Liver (tissue), 8 donors: ENCODE measurements at regions not wholly inside any gene's neighbourhood (a gene's known extent, or its start where the extent isn't known, plus 50 kb on each side); places are given as distances from the start of the nearest gene placed in this dataset.

Source experiments
- DNase-seq: peaks from one replicate; pipeline ENCODE4 v3.0.0-alpha.2; 2017; ENCODE audit warnings: low spot score
- H3K27ac ChIP-seq, 2 donors: one replicate each; pipeline ENCODE4 v1.7.0; 2013; ENCODE audit warnings: inconsistent platforms in 2 of 2, low read length in 2 of 2, control low read depth in 1 of 2, low read depth in 1 of 2, mild to moderate bottlenecking in 1 of 2
- H3K27me3 ChIP-seq, 4 donors: one replicate each; pipeline versions ENCODE4 v1.6.1 to v1.7.0; 2013; ENCODE audit warnings: low read length in 3 of 4, inconsistent platforms in 1 of 4, mild to moderate bottlenecking in 1 of 4, moderate library complexity in 1 of 4; ENCODE audit not compliant: control insufficient read depth in 4 of 4, insufficient read depth in 4 of 4
- H3K36me3 ChIP-seq, 4 donors: one replicate each; pipeline versions ENCODE4 v1.6.1 to v1.7.0; 2013; ENCODE audit warnings: low read length in 3 of 4, mild to moderate bottlenecking in 3 of 4, low read depth in 1 of 4, moderate library complexity in 1 of 4; ENCODE audit not compliant: control insufficient read depth in 4 of 4, insufficient read depth in 3 of 4
- H3K4me1 ChIP-seq, 4 donors: one replicate each; pipeline versions ENCODE4 v1.6.1 to v1.7.0; 2013; ENCODE audit warnings: low read length in 3 of 4, mild to moderate bottlenecking in 3 of 4, moderate library complexity in 1 of 4; ENCODE audit not compliant: control insufficient read depth in 4 of 4, insufficient read depth in 4 of 4
- H3K4me3 ChIP-seq, 3 donors: one replicate each; pipeline versions ENCODE4 v1.6.1 to v1.7.0; 2013; ENCODE audit warnings: low read length in 3 of 3, control low read depth in 1 of 3, low read depth in 1 of 3, mild to moderate bottlenecking in 1 of 3
- H3K9ac ChIP-seq, 2 donors: one replicate each; pipeline ENCODE4 v1.7.0; 2013; ENCODE audit warnings: low read length in 2 of 2, mild to moderate bottlenecking in 2 of 2, moderate library complexity in 2 of 2, control low read depth in 1 of 2, low read depth in 1 of 2
- H3K9me3 ChIP-seq, 4 donors: one replicate each; pipeline versions ENCODE4 v1.6.1 to v1.7.0; 2013; ENCODE audit warnings: low read length in 3 of 4; ENCODE audit not compliant: control insufficient read depth in 4 of 4
- ATF3 ChIP-seq: IDR thresholded peaks from 2 replicates; pipeline ENCODE4 v1.6.1; 2016; ENCODE audit warnings: antibody characterized with exemption
- EGR1 ChIP-seq, 2 donors: IDR thresholded peaks; 2 replicates each; pipeline ENCODE4 v1.6.1; 2016 to 2018; ENCODE audit warnings: antibody characterized with exemption in 2 of 2, low read depth in 2 of 2
- FOXA1 ChIP-seq: IDR thresholded peaks from 2 replicates; pipeline ENCODE4 v1.6.1; 2016; ENCODE audit warnings: antibody characterized with exemption
- GABPA ChIP-seq, 2 donors: IDR thresholded peaks in 1 of 2; conservative IDR thresholded peaks in 1 of 2; 2 replicates each; pipeline ENCODE4 v1.6.1; 2016; ENCODE audit warnings: antibody characterized with exemption in 2 of 2, mild to moderate bottlenecking in 1 of 2, moderate library complexity in 1 of 2
- HNF4A ChIP-seq, 2 donors: conservative IDR thresholded peaks; 2 replicates each; pipeline ENCODE4 v1.6.1; 2016; ENCODE audit warnings: antibody characterized with exemption in 2 of 2, mild to moderate bottlenecking in 2 of 2
- HNF4G ChIP-seq: IDR thresholded peaks from 2 replicates; pipeline ENCODE4 v1.6.1; 2016; ENCODE audit warnings: antibody characterized with exemption
- JUND ChIP-seq, 2 donors: IDR thresholded peaks; 2 replicates each; pipeline ENCODE4 v1.6.1; 2016; ENCODE audit warnings: antibody characterized with exemption in 2 of 2
- MAX ChIP-seq: IDR thresholded peaks from 2 replicates; pipeline ENCODE4 v1.6.1; 2016; ENCODE audit warnings: antibody characterized with exemption
- NR2F2 ChIP-seq: IDR thresholded peaks from 2 replicates; pipeline ENCODE4 v1.6.1; 2016; ENCODE audit warnings: antibody characterized with exemption
- RAD21 ChIP-seq, 2 donors: IDR thresholded peaks; 2 replicates each; pipeline ENCODE4 v1.6.1; 2016; ENCODE audit warnings: antibody characterized with exemption in 2 of 2, mild to moderate bottlenecking in 2 of 2
- REST ChIP-seq: IDR thresholded peaks from 2 replicates; pipeline ENCODE4 v1.6.1; 2016; ENCODE audit warnings: antibody characterized with exemption, mild to moderate bottlenecking
- RXRA ChIP-seq, 2 donors: IDR thresholded peaks; 2 replicates each; pipeline ENCODE4 v1.6.1; 2017 to 2018; ENCODE audit warnings: antibody characterized with exemption in 2 of 2, mild to moderate bottlenecking in 1 of 2
- SP1 ChIP-seq: IDR thresholded peaks from 2 replicates; pipeline ENCODE4 v1.6.1; 2018; ENCODE audit warnings: antibody characterized with exemption, mild to moderate bottlenecking
- TAF1 ChIP-seq: conservative IDR thresholded peaks from 2 replicates; pipeline ENCODE4 v1.6.1; 2016; ENCODE audit warnings: antibody characterized with exemption, mild to moderate bottlenecking
- YY1 ChIP-seq: IDR thresholded peaks from 2 replicates; pipeline ENCODE4 v1.6.1; 2016; ENCODE audit warnings: antibody characterized with exemption, mild to moderate bottlenecking
- ZBTB33 ChIP-seq: IDR thresholded peaks from 2 replicates; pipeline ENCODE4 v1.6.1; 2016; ENCODE audit warnings: antibody characterized with exemption
- WGBS: extraction: QIAGEN DNeasy Blood & Tissue Kit; methylation state at CpG from one replicate; pipeline ENCODE4 v1.1.7; 2013; 5-methylcytosine and 5-hydroxymethylcytosine counted together
- TF ChIP-seq, protein P1 (sequence below): fragments of 150-350 bp; IDR thresholded peaks from 2 replicates; pipeline ENCODE4 v1.5.1; 2017; ENCODE audit warnings: improper control_type of control experiment, low read depth, low read length; ENCODE audit not compliant: missing input control
- donor health status: healthy.
- donor health status: healthy.
- donor health status: healthy.
- donor health status: healthy.
- donor health status: healthy.

DNA sequence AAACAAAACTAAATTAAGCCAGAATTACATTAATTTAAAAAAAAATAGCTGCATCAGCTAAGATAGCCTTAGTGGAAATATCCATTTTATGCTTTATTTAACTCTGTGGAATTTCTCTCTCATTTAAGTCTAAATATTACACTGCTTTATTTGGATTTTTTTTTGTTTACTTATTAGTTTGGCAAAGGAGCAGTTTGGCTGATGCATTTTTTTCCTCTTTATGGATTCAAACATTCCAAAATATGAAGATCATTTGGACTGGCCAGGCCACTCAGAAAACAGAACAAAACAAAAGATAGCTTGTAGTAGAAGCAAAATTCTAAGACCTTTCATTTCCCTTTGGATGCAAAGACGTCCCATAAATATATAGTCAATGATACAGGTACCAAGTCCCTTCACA is 707.3 kb upstream of the UBE2E2 start:
- peaks cover 0 to under 1% (median 0%) of the 10 kb centered on the region in 4 donors for H3K27me3 ChIP-seq
- WGBS = 13% methylated on average over 1 of the region's 1 CpG
- no peak for DNase-seq
- H3K4me1 ChIP-seq = no peaks in the 10 kb centered on the region
- no peak overlapping the region for H3K9ac ChIP-seq
- no peaks in the 10 kb centered on the region for H3K9me3 ChIP-seq
- TF ChIP-seq REST = no peak
- TF ChIP-seq YY1 = no peak
- no peak for TF ChIP-seq EGR1 (IDR thresholded peaks at IDR 0.05; ENCODE audit: low read depth in 2 of 2)
- TF ChIP-seq GABPA (IDR thresholded peaks at IDR 0.05 in 1 of 2, conservative IDR thresholded peaks at IDR 0.05 in 1 of 2) = no peak
- TF ChIP-seq SP1 = no peak
- TF ChIP-seq RAD21 (IDR thresholded peaks at IDR 0.05) = no peak
- TF ChIP-seq, protein P1, sequence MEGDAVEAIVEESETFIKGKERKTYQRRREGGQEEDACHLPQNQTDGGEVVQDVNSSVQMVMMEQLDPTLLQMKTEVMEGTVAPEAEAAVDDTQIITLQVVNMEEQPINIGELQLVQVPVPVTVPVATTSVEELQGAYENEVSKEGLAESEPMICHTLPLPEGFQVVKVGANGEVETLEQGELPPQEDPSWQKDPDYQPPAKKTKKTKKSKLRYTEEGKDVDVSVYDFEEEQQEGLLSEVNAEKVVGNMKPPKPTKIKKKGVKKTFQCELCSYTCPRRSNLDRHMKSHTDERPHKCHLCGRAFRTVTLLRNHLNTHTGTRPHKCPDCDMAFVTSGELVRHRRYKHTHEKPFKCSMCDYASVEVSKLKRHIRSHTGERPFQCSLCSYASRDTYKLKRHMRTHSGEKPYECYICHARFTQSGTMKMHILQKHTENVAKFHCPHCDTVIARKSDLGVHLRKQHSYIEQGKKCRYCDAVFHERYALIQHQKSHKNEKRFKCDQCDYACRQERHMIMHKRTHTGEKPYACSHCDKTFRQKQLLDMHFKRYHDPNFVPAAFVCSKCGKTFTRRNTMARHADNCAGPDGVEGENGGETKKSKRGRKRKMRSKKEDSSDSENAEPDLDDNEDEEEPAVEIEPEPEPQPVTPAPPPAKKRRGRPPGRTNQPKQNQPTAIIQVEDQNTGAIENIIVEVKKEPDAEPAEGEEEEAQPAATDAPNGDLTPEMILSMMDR = no peak
- no peak for TF ChIP-seq ZBTB33
- TF ChIP-seq RXRA (IDR thresholded peaks at IDR 0.05) = no peak
- no peak for TF ChIP-seq HNF4G
- no peak for TF ChIP-seq TAF1
- TF ChIP-seq HNF4A (conservative IDR thresholded peaks at IDR 0.05) = no peak
- no peak for TF ChIP-seq ATF3
- no peak for TF ChIP-seq NR2F2
- no peak for TF ChIP-seq JUND (IDR thresholded peaks at IDR 0.05)
- TF ChIP-seq FOXA1 = no peak
- no peak for TF ChIP-seq MAX
- H3K36me3 ChIP-seq = no peaks in the 10 kb centered on the region
- no peak overlapping the region for H3K27ac ChIP-seq
- H3K4me3 ChIP-seq = no peak overlapping the region

GRCh38 chr3:22496641-22497040 is 706.5 kb upstream of the UBE2E2 start:
- Histone ChIP-seq H3K27me3 (no peaks in the 10 kb centered on the region), H3K9me3 (no peaks in the 10 kb centered on the region), H3K36me3 (no peaks in the 10 kb centered on the region), H3K9ac (no peak overlapping the region), H3K27ac (no peak overlapping the region), H3K4me3 (no peak overlapping the region), H3K4me1 (no peaks in the 10 kb centered on the region)
- TF ChIP-seq JUND (IDR thresholded peaks at IDR 0.05) = no peak
- no peak for TF ChIP-seq HNF4A (conservative IDR thresholded peaks at IDR 0.05)
- no peak for TF ChIP-seq NR2F2
- TF ChIP-seq GABPA (IDR thresholded peaks at IDR 0.05 in 1 of 2, conservative IDR thresholded peaks at IDR 0.05 in 1 of 2) = no peak
- TF ChIP-seq REST = no peak
- no peak for TF ChIP-seq RAD21 (IDR thresholded peaks at IDR 0.05)
- 79% methylated on average over 1 of the region's 1 CpG for WGBS
- no peak for DNase-seq
